PC-3 (cell line): ENCODE measurements at regions not wholly inside any gene's neighbourhood (a gene's known extent, or its start where the extent isn't known, plus 50 kb on each side); places are given as distances from the start of the nearest gene placed in this dataset.

ENCODE experiments used
- CTCF ChIP-seq: fragments of 300-600 bp; sonication (generic); conservative IDR thresholded peaks from 2 replicates; pipeline ENCODE4 v1.5.1; 2017; ENCODE audit warnings: antibody characterized with exemption, low read depth, mild to moderate bottlenecking, low read length
- EZH2phosphoT487 ChIP-seq: fragments of 300-600 bp; sonication (generic); IDR thresholded peaks from 2 replicates; pipeline ENCODE4 v1.6.1; 2018; ENCODE audit warnings: mild to moderate bottlenecking, antibody characterized with exemption, low read length, borderline replicate concordance

GRCh38 chr15:70181626-70182255 lies 84.0 kb upstream of the TLE3 start:
- TF ChIP-seq CTCF (no peak), EZH2phosphoT487 (no peak)
